BE2C (cell line): ENCODE measurements at regions not wholly inside any gene's neighbourhood (a gene's known extent, or its start where the extent isn't known, plus 50 kb on each side); places are given as distances from the start of the nearest gene placed in this dataset.

Experiments used
- DNase-seq: peaks from one replicate; pipeline ENCODE4 v3.0.0-alpha.2; 2020
- H3K27me3 ChIP-seq: fragments of 250-450 bp; sonication (Bioruptor Pico); 2 replicates; pipeline ENCODE4 v1.5.1; 2020; ENCODE audit warnings: mild to moderate bottlenecking
- H3K36me3 ChIP-seq: fragments of 250-450 bp; sonication (Bioruptor Pico); 2 replicates; pipeline ENCODE4 v1.5.1; 2020; ENCODE audit warnings: mild to moderate bottlenecking
- H3K4me1 ChIP-seq: fragments of 250-450 bp; sonication (Bioruptor Pico); 2 replicates; pipeline ENCODE4 v1.5.1; 2020
- H3K4me3 ChIP-seq: 2 replicates; pipeline ENCODE4 v1.5.1; 2011; ENCODE audit warnings: low read depth, low read length
- H3K9me3 ChIP-seq: fragments of 250-450 bp; sonication (Bioruptor Pico); 2 replicates; pipeline ENCODE4 v1.5.1; 2020
- TF ChIP-seq, protein P1 (sequence below): IDR thresholded peaks from 2 replicates; pipeline ENCODE4 v1.5.1; 2012; ENCODE audit warnings: mild to moderate bottlenecking, low read depth, low read length

- no peaks in the 10 kb centered on the region for H3K4me1 ChIP-seq
- no peaks in the 10 kb centered on the region for H3K9me3 ChIP-seq
- TF ChIP-seq, protein P1, sequence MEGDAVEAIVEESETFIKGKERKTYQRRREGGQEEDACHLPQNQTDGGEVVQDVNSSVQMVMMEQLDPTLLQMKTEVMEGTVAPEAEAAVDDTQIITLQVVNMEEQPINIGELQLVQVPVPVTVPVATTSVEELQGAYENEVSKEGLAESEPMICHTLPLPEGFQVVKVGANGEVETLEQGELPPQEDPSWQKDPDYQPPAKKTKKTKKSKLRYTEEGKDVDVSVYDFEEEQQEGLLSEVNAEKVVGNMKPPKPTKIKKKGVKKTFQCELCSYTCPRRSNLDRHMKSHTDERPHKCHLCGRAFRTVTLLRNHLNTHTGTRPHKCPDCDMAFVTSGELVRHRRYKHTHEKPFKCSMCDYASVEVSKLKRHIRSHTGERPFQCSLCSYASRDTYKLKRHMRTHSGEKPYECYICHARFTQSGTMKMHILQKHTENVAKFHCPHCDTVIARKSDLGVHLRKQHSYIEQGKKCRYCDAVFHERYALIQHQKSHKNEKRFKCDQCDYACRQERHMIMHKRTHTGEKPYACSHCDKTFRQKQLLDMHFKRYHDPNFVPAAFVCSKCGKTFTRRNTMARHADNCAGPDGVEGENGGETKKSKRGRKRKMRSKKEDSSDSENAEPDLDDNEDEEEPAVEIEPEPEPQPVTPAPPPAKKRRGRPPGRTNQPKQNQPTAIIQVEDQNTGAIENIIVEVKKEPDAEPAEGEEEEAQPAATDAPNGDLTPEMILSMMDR, result no peak
- H3K36me3 ChIP-seq, result no peaks in the 10 kb centered on the region
- no peak overlapping the region for H3K4me3 ChIP-seq
- no peak for DNase-seq
- H3K27me3 ChIP-seq, result no peaks in the 10 kb centered on the region
These were observed 376.9 kb downstream of the PPP3CA start for GRCh38 chr4:100970414-100970813.

DNA sequence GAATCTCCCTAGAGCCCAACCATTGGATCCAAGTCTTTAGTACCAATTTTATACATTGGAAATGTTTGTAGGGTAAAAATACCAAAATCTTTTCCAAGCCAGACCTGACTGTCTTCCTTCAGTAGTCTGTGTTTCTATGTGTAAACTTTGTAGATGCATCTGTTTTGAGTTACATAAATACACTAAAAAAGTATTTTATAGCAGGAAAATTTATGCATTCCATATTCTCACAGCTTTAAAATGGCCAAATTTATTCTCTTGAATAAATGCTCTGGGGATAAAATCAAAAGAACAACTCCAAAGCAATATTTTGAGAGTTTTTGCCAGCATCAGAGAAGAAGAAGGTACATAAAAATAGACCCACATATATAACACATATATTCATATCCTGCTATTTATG, 377.4 kb downstream of the PPP3CA start:
- no peak for DNase-seq
- H3K36me3 ChIP-seq, result no peaks in the 10 kb centered on the region
- no peak overlapping the region for H3K4me3 ChIP-seq
- H3K4me1 ChIP-seq, result no peaks in the 10 kb centered on the region
- TF ChIP-seq, protein P1, result no peak
- no peaks in the 10 kb centered on the region for H3K27me3 ChIP-seq
- no peaks in the 10 kb centered on the region for H3K9me3 ChIP-seq

DNA sequence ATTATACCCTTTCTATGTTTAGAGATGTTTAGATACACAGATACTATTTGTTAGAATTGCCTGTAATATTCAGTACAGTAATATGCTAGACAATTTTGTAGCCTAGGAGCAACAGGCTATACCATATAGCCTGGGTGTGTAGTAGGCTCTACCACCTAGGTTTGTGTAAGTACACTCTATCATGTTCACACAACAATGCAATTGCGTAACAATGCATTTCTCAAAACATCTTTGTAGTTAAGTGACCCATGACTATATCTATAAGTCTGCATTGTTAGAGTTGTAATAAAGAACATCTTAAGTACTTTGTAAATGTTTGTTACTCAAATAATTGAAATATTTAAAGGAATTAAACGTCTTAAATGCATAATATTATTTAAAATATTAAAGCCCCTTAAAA, 379.3 kb downstream of the PPP3CA start:
- no peaks in the 10 kb centered on the region for H3K36me3 ChIP-seq
- H3K9me3 ChIP-seq, result no peaks in the 10 kb centered on the region
- no peak for DNase-seq
- no peak overlapping the region for H3K4me3 ChIP-seq
- TF ChIP-seq, protein P1, result no peak
- no peaks in the 10 kb centered on the region for H3K27me3 ChIP-seq
- no peaks in the 10 kb centered on the region for H3K4me1 ChIP-seq

- H3K36me3 ChIP-seq, result no peaks in the 10 kb centered on the region
- H3K4me1 ChIP-seq, result no peaks in the 10 kb centered on the region
- H3K27me3 ChIP-seq, result no peaks in the 10 kb centered on the region
- TF ChIP-seq, protein P1, result no peak
- H3K4me3 ChIP-seq, result no peak overlapping the region
- no peaks in the 10 kb centered on the region for H3K9me3 ChIP-seq
- DNase-seq, result no peak
These were observed 383.7 kb downstream of the PPP3CA start for GRCh38 chr4:100963627-100964026.

DNA sequence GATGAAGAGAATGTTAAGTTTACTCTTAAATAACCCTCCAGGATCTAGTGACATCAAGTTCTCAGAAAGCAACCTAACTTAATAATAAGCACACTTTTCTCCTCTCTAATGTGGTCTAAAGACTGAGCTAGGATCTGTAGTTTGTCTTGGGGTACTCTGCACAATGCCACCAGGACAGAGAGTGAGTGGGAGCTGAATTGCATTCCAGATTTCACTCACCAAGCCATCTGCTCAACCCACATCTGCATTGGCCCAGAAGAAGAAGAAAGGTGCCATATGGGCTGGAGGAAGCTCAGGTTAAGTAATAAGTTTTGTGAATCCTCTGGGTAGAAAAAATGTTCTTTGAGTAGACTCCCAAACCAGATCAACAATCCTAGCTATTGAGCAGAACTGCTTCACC, 384.6 kb downstream of the PPP3CA start:
- Histone ChIP-seq H3K36me3 (no peaks in the 10 kb centered on the region), H3K9me3 (no peaks in the 10 kb centered on the region), H3K4me1 (no peaks in the 10 kb centered on the region), H3K4me3 (no peak overlapping the region), H3K27me3 (no peaks in the 10 kb centered on the region)
- DNase-seq, result no peak
- TF ChIP-seq, protein P1, result no peak

DNA sequence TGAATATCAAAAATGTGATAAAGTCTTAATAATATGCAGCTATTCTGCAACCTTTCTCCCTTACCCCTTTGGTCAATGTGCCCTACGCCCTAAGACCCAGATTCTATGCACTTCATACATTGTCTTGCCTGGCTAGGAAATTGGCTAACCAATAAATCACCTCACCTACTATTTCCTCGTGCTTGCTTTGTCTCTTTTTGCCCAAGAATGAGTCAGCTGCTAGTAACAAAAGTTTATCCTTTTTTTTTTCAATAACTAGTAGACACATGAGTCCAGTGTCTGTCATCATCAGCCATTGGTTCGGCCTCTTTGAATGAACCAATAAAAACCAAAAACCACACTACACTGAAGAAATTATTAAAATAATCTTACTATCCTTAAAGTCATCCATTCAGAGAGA, 387.1 kb downstream of the PPP3CA start:
- Histone ChIP-seq H3K36me3 (no peaks in the 10 kb centered on the region), H3K9me3 (no peaks in the 10 kb centered on the region), H3K4me1 (no peaks in the 10 kb centered on the region), H3K4me3 (no peak overlapping the region), H3K27me3 (no peaks in the 10 kb centered on the region)
- TF ChIP-seq, protein P1, result no peak
- DNase-seq, result no peak
